GM23338 (cell line): ENCODE measurements at regions not wholly inside any gene's neighbourhood (a gene's known extent, or its start where the extent isn't known, plus 50 kb on each side); places are given as distances from the start of the nearest gene placed in this dataset.

ENCODE experiments used
- ATAC-seq: fragments of 200-7000 bp; cut with Tn5 transposase; 3 replicates; pipeline ENCODE4 v1.9.1; 2020
- DNase-seq: peaks from one replicate; pipeline ENCODE4 v3.0.0-alpha.2; 2015; ENCODE audit warnings: low spot score
- H2AFZ ChIP-seq: fragments of 200-600 bp; sonication (generic); 2 replicates; pipeline ENCODE4 v1.8.0; 2016; ENCODE audit warnings: antibody characterized with exemption, mild to moderate bottlenecking, moderate library complexity
- H3F3A ChIP-seq: fragments of 200-600 bp; sonication (generic); replicated peaks from 2 replicates; pipeline ENCODE4 v1.8.0; 2017; ENCODE audit warnings: antibody characterized with exemption, mixed run types, low read depth
- H3K27ac ChIP-seq: fragments of 200-600 bp; sonication (generic); 2 replicates; pipeline ENCODE4 v1.6.1; 2016; ENCODE audit warnings: low read depth
- H3K27me3 ChIP-seq: fragments of 200-600 bp; sonication (generic); 2 replicates; pipeline ENCODE4 v1.8.0; 2016; ENCODE audit warnings: mild to moderate bottlenecking, mixed run types, moderate library complexity; ENCODE audit not compliant: insufficient read depth
- H3K36me3 ChIP-seq: fragments of 200-600 bp; sonication (generic); 2 replicates; pipeline ENCODE4 v1.8.0; 2016; ENCODE audit warnings: mild to moderate bottlenecking; ENCODE audit not compliant: insufficient read depth
- H3K4me1 ChIP-seq: fragments of 200-600 bp; sonication (generic); 2 replicates; pipeline ENCODE4 v1.8.0; 2016; ENCODE audit warnings: mild to moderate bottlenecking, moderate library complexity; ENCODE audit not compliant: insufficient read depth
- H3K4me2 ChIP-seq: fragments of 200-600 bp; sonication (generic); 2 replicates; pipeline ENCODE4 v1.7.1; 2017; ENCODE audit warnings: mixed run types
- H3K4me3 ChIP-seq: fragments of 200-600 bp; sonication (generic); 2 replicates; pipeline ENCODE4 v1.6.1; 2016; ENCODE audit warnings: mixed run types
- H3K79me2 ChIP-seq: fragments of 200-600 bp; sonication (generic); replicated peaks from 2 replicates; pipeline ENCODE4 v1.8.0; 2017; ENCODE audit warnings: mild to moderate bottlenecking; ENCODE audit not compliant: insufficient read depth
- H3K9me2 ChIP-seq: fragments of 200-600 bp; sonication (generic); 2 replicates; pipeline ENCODE4 v1.8.0; 2017; ENCODE audit not compliant: insufficient read depth
- H4K20me1 ChIP-seq: fragments of 200-600 bp; sonication (generic); replicated peaks from 2 replicates; pipeline ENCODE4 v1.8.0; 2017; ENCODE audit warnings: mild to moderate bottlenecking; ENCODE audit not compliant: insufficient read depth
- H3K27ac Mint-ChIP-seq: 2 replicates; pipeline ENCODE4 v1.8.0; 2020; ENCODE audit warnings: inconsistent platforms, mild to moderate bottlenecking, moderate library complexity, mixed read lengths
- H3K27me3 Mint-ChIP-seq: 3 replicates; pipeline ENCODE4 v1.8.0; 2022; ENCODE audit warnings: low read depth, mild to moderate bottlenecking, moderate library complexity, mixed read lengths, inconsistent platforms; ENCODE audit not compliant: insufficient read depth, poor library complexity
- H3K36me3 Mint-ChIP-seq: 3 replicates; pipeline ENCODE4 v1.8.0; 2021; ENCODE audit warnings: low read depth, mild to moderate bottlenecking, inconsistent platforms, moderate library complexity, mixed read lengths
- H3K4me1 Mint-ChIP-seq: 3 replicates; pipeline ENCODE4 v1.8.0; 2020; ENCODE audit warnings: mild to moderate bottlenecking, inconsistent platforms, mixed read lengths
- H3K4me3 Mint-ChIP-seq: 3 replicates; pipeline ENCODE4 v1.8.0; 2021; ENCODE audit warnings: moderate library complexity, mild to moderate bottlenecking, inconsistent platforms, mixed read lengths
- H3K9me3 Mint-ChIP-seq: 3 replicates; pipeline ENCODE4 v1.8.0; 2020; ENCODE audit warnings: moderate library complexity, mild to moderate bottlenecking, inconsistent platforms, mixed read lengths
- CREB1 ChIP-seq: fragments of 250-450 bp; sonication (Bioruptor Pico); IDR thresholded peaks from 2 replicates; pipeline ENCODE4 v1.5.0; 2020; ENCODE audit warnings: low read depth, mild to moderate bottlenecking, moderate library complexity
- CTCF ChIP-seq, 2 experiments: fragments of 200-600 bp in 1 of 2; sonication (generic) in 1 of 2; conservative IDR thresholded peaks; 2 replicates each; pipeline versions ENCODE4 v1.5.1 to v1.6.1; 2016 to 2017; ENCODE audit warnings: antibody characterized with exemption in 2 of 2, low read depth in 2 of 2, mild to moderate bottlenecking in 2 of 2, moderate library complexity in 1 of 2
- EZH2 ChIP-seq: fragments of 200-600 bp; sonication (generic); IDR thresholded peaks from one replicate; pipeline ENCODE4 v1.8.0; 2017; ENCODE audit warnings: antibody characterized with exemption, mild to moderate bottlenecking, low read depth; ENCODE audit not compliant: unreplicated experiment
- EZH2phosphoT487 ChIP-seq: fragments of 200-600 bp; sonication (generic); IDR thresholded peaks from one replicate; pipeline ENCODE4 v1.8.1; 2018; ENCODE audit warnings: antibody characterized with exemption; ENCODE audit not compliant: unreplicated experiment
- JUNB ChIP-seq: IDR thresholded peaks from one replicate; pipeline ENCODE4 v1.6.1; 2016; ENCODE audit warnings: antibody characterized with exemption; ENCODE audit not compliant: unreplicated experiment
- NANOG ChIP-seq: IDR thresholded peaks from 2 replicates; pipeline ENCODE4 v1.6.1; 2016; ENCODE audit warnings: antibody characterized with exemption, borderline replicate concordance
- POLR2AphosphoS5 ChIP-seq: IDR thresholded peaks from 2 replicates; pipeline ENCODE4 v1.6.1; 2016; ENCODE audit warnings: antibody characterized with exemption, low read depth
- STAT1 ChIP-seq: IDR thresholded peaks from one replicate; pipeline ENCODE4 v1.6.1; 2016; ENCODE audit warnings: antibody characterized with exemption; ENCODE audit not compliant: unreplicated experiment
- ZNF114 ChIP-seq: fragments of 250-450 bp; sonication (Bioruptor Pico); IDR thresholded peaks from 2 replicates; pipeline ENCODE4 v1.5.0; 2020; ENCODE audit warnings: mild to moderate bottlenecking, moderate library complexity
- ZNF331 ChIP-seq: fragments of 250-450 bp; sonication (Bioruptor Pico); IDR thresholded peaks from 2 replicates; pipeline ENCODE4 v1.5.0; 2020; ENCODE audit warnings: low read depth, mild to moderate bottlenecking, moderate library complexity
- TF ChIP-seq, protein P1 (sequence below): IDR thresholded peaks from 2 replicates; pipeline ENCODE4 v1.6.1; 2016; ENCODE audit warnings: antibody characterized with exemption
- TF ChIP-seq, protein P2 (sequence below): IDR thresholded peaks from one replicate; pipeline ENCODE4 v1.6.1; 2018; ENCODE audit warnings: antibody characterized with exemption; ENCODE audit not compliant: unreplicated experiment
- TF ChIP-seq, protein P3 (sequence below): fragments of 250-450 bp; sonication (Bioruptor Pico); IDR thresholded peaks from 2 replicates; pipeline ENCODE4 v1.5.0; 2020; ENCODE audit warnings: mild to moderate bottlenecking, moderate library complexity

GRCh38 chr4:54446581-54446980 lies 211.2 kb upstream of the KIT start:
- H3K27me3 Mint-ChIP-seq: peaks cover 2% of the 10 kb centered on the region
- TF ChIP-seq JUNB (no peak), ZNF331 (CRISPR knock-in tag) (no peak), POLR2AphosphoS5 (no peak), EZH2 (no peak), NANOG (no peak), EZH2phosphoT487 (no peak), CTCF (conservative IDR thresholded peaks at IDR 0.05; ENCODE audit: low read depth in 2 of 2) (no peak), CREB1 (CRISPR knock-in tag) (no peak), ZNF114 (CRISPR knock-in tag) (no peak), STAT1 (no peak)
- TF ChIP-seq, protein P1, sequence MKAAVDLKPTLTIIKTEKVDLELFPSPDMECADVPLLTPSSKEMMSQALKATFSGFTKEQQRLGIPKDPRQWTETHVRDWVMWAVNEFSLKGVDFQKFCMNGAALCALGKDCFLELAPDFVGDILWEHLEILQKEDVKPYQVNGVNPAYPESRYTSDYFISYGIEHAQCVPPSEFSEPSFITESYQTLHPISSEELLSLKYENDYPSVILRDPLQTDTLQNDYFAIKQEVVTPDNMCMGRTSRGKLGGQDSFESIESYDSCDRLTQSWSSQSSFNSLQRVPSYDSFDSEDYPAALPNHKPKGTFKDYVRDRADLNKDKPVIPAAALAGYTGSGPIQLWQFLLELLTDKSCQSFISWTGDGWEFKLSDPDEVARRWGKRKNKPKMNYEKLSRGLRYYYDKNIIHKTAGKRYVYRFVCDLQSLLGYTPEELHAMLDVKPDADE: no peak
- TF ChIP-seq, protein P2, sequence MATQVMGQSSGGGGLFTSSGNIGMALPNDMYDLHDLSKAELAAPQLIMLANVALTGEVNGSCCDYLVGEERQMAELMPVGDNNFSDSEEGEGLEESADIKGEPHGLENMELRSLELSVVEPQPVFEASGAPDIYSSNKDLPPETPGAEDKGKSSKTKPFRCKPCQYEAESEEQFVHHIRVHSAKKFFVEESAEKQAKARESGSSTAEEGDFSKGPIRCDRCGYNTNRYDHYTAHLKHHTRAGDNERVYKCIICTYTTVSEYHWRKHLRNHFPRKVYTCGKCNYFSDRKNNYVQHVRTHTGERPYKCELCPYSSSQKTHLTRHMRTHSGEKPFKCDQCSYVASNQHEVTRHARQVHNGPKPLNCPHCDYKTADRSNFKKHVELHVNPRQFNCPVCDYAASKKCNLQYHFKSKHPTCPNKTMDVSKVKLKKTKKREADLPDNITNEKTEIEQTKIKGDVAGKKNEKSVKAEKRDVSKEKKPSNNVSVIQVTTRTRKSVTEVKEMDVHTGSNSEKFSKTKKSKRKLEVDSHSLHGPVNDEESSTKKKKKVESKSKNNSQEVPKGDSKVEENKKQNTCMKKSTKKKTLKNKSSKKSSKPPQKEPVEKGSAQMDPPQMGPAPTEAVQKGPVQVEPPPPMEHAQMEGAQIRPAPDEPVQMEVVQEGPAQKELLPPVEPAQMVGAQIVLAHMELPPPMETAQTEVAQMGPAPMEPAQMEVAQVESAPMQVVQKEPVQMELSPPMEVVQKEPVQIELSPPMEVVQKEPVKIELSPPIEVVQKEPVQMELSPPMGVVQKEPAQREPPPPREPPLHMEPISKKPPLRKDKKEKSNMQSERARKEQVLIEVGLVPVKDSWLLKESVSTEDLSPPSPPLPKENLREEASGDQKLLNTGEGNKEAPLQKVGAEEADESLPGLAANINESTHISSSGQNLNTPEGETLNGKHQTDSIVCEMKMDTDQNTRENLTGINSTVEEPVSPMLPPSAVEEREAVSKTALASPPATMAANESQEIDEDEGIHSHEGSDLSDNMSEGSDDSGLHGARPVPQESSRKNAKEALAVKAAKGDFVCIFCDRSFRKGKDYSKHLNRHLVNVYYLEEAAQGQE: no peak
- TF ChIP-seq, protein P3, sequence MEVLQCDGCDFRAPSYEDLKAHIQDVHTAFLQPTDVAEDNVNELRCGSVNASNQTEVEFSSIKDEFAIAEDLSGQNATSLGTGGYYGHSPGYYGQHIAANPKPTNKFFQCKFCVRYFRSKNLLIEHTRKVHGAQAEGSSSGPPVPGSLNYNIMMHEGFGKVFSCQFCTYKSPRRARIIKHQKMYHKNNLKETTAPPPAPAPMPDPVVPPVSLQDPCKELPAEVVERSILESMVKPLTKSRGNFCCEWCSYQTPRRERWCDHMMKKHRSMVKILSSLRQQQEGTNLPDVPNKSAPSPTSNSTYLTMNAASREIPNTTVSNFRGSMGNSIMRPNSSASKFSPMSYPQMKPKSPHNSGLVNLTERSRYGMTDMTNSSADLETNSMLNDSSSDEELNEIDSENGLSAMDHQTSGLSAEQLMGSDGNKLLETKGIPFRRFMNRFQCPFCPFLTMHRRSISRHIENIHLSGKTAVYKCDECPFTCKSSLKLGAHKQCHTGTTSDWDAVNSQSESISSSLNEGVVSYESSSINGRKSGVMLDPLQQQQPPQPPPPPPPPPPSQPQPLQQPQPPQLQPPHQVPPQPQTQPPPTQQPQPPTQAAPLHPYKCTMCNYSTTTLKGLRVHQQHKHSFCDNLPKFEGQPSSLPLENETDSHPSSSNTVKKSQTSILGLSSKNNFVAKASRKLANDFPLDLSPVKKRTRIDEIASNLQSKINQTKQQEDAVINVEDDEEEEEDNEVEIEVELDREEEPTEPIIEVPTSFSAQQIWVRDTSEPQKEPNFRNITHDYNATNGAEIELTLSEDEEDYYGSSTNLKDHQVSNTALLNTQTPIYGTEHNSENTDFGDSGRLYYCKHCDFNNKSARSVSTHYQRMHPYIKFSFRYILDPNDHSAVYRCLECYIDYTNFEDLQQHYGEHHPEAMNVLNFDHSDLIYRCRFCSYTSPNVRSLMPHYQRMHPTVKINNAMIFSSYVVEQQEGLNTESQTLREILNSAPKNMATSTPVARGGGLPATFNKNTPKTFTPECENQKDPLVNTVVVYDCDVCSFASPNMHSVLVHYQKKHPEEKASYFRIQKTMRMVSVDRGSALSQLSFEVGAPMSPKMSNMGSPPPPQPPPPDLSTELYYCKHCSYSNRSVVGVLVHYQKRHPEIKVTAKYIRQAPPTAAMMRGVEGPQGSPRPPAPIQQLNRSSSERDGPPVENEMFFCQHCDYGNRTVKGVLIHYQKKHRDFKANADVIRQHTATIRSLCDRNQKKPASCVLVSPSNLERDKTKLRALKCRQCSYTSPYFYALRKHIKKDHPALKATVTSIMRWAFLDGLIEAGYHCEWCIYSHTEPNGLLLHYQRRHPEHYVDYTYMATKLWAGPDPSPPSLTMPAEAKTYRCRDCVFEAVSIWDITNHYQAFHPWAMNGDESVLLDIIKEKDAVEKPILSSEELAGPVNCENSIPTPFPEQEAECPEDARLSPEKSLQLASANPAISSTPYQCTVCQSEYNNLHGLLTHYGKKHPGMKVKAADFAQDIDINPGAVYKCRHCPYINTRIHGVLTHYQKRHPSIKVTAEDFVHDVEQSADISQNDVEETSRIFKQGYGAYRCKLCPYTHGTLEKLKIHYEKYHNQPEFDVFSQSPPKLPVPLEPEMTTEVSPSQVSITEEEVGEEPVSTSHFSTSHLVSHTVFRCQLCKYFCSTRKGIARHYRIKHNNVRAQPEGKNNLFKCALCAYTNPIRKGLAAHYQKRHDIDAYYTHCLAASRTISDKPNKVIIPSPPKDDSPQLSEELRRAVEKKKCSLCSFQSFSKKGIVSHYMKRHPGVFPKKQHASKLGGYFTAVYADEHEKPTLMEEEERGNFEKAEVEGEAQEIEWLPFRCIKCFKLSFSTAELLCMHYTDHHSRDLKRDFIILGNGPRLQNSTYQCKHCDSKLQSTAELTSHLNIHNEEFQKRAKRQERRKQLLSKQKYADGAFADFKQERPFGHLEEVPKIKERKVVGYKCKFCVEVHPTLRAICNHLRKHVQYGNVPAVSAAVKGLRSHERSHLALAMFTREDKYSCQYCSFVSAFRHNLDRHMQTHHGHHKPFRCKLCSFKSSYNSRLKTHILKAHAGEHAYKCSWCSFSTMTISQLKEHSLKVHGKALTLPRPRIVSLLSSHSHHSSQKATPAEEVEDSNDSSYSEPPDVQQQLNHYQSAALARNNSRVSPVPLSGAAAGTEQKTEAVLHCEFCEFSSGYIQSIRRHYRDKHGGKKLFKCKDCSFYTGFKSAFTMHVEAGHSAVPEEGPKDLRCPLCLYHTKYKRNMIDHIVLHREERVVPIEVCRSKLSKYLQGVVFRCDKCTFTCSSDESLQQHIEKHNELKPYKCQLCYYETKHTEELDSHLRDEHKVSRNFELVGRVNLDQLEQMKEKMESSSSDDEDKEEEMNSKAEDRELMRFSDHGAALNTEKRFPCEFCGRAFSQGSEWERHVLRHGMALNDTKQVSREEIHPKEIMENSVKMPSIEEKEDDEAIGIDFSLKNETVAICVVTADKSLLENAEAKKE: no peak
- Histone ChIP-seq H3K4me1 (no peaks in the 10 kb centered on the region), H3K27me3 (no peaks in the 10 kb centered on the region), H3K9me2 (no peaks in the 10 kb centered on the region; the same call in 1 of the 2 replicates), H3K36me3 (no peaks in the 10 kb centered on the region), H3K27ac (no peak overlapping the region), H3K4me2 (no peak overlapping the region), H4K20me1 (no peaks in the 10 kb centered on the region), H3K4me3 (no peak overlapping the region), H2AFZ (no peak overlapping the region), H3K79me2 (no peaks in the 10 kb centered on the region), H3F3A (no peaks in the 10 kb centered on the region)
- DNase-seq: no peak
- H3K27ac Mint-ChIP-seq: no peak overlapping the region
- no peaks in the 10 kb centered on the region for H3K4me1 Mint-ChIP-seq
- peaks cover 31% of the 10 kb centered on the region for H3K9me3 Mint-ChIP-seq
- no peak overlapping the region for H3K4me3 Mint-ChIP-seq
- ATAC-seq: no peak
- peaks cover 17% of the 10 kb centered on the region; the same call in 2 of the 3 replicates for H3K36me3 Mint-ChIP-seq
